OCI-M1 (cell line): ENCODE measurements at regions not wholly inside any gene's neighbourhood (a gene's known extent, or its start where the extent isn't known, plus 50 kb on each side); places are given as distances from the start of the nearest gene placed in this dataset.

Experiments
- DNase-seq: peaks from one replicate; lab custom pipeline; 2025; lab: John Stamatoyannopoulos, UW

GRCh38 chr1:224846119-224846907 is 83.2 kb upstream of the DNAH14 start:
- DNase-seq: no peak

- DNase-seq: no peak
Measured at GRCh38 chr1:224850446-224850845, 79.0 kb upstream of the DNAH14 start.

GRCh38 chr1:224851210-224851847 is 78.1 kb upstream of the DNAH14 start:
- DNase-seq: peak; percentile 71

GRCh38 chr1:224851848-224852261 is 77.6 kb upstream of the DNAH14 start:
- no peak for DNase-seq

- peak; percentile 53 for DNase-seq
Measured at GRCh38 chr1:224852901-224853568, 76.4 kb upstream of the DNAH14 start.

GRCh38 chr1:224856973-224857372 is 72.5 kb upstream of the DNAH14 start:
- DNase-seq: no peak

- peak; percentile 22 for DNase-seq
Measured at GRCh38 chr1:224859651-224860050, 69.8 kb upstream of the DNAH14 start.

GRCh38 chr1:224860488-224861338 is 68.8 kb upstream of the DNAH14 start:
- DNase-seq: no peak

- no peak for DNase-seq
Measured at GRCh38 chr1:224861339-224861716, 68.1 kb upstream of the DNAH14 start.

- DNase-seq: no peak
Measured at GRCh38 chr1:224863486-224863885, 66.0 kb upstream of the DNAH14 start.

GRCh38 chr1:224864006-224864405 is 65.5 kb upstream of the DNAH14 start:
- DNase-seq: no peak

- DNase-seq: no peak
Measured at GRCh38 chr1:224865510-224865909, 64.0 kb upstream of the DNAH14 start.

GRCh38 chr1:224866940-224867339 is 62.5 kb upstream of the DNAH14 start:
- DNase-seq: no peak

- no peak for DNase-seq
Measured at GRCh38 chr1:224867715-224868114, 61.8 kb upstream of the DNAH14 start.

- no peak for DNase-seq
Measured at GRCh38 chr1:224872832-224873433, 56.5 kb upstream of the DNAH14 start.

- DNase-seq: no peak
Measured at GRCh38 chr1:224873434-224874369, 55.8 kb upstream of the DNAH14 start.

- DNase-seq: no peak
Measured at GRCh38 chr1:224874775-224875174, 54.7 kb upstream of the DNAH14 start.

GRCh38 chr1:224879162-224879803 is 50.2 kb upstream of the DNAH14 start:
- DNase-seq: peak; percentile 36
